ENCODE measurements at regions not wholly inside any gene's neighbourhood (a gene's known extent, or its start where the extent isn't known, plus 50 kb on each side); places are given as distances from the start of the nearest gene placed in this dataset.
"Not testable (repeated sequence)": the region's sequence is repeated elsewhere in the genome, so short reads cannot be mapped to it uniquely, and the experiment has no call there.

- no peak for DNase-seq (ENCODE audit: low read depth in 4 of 4, low spot score in 2 of 4)
These were observed 244.1 kb upstream of the IRF2BP2 start for GRCh38 chr1:234853906-234854644.

- DNase-seq (ENCODE audit: low read depth in 4 of 4, low spot score in 2 of 4): no peak
These were observed 242.7 kb upstream of the IRF2BP2 start for GRCh38 chr1:234852659-234853058.

GRCh38 chr1:234851450-234852438 lies 241.8 kb upstream of the IRF2BP2 start:
- DNase-seq (ENCODE audit: low read depth in 4 of 4, low spot score in 2 of 4): no peak

GRCh38 chr1:234849832-234850231 lies 239.9 kb upstream of the IRF2BP2 start:
- DNase-seq (ENCODE audit: low read depth in 4 of 4, low spot score in 2 of 4): no peak

GRCh38 chr1:234848972-234849649 lies 239.1 kb upstream of the IRF2BP2 start:
- no peak for DNase-seq (ENCODE audit: low read depth in 4 of 4, low spot score in 2 of 4)

GRCh38 chr1:234846813-234847212 lies 236.8 kb upstream of the IRF2BP2 start:
- not testable (repeated sequence) for DNase-seq (ENCODE audit: low read depth in 4 of 4, low spot score in 2 of 4)

GRCh38 chr1:234845836-234846235 lies 235.9 kb upstream of the IRF2BP2 start:
- no peak for DNase-seq (ENCODE audit: low read depth in 4 of 4, low spot score in 2 of 4)

- no peak for DNase-seq (ENCODE audit: low read depth in 4 of 4, low spot score in 2 of 4)
These were observed 235.2 kb upstream of the IRF2BP2 start for GRCh38 chr1:234845097-234845660.

- DNase-seq (ENCODE audit: low read depth in 4 of 4, low spot score in 2 of 4): no peak
These were observed 234.6 kb upstream of the IRF2BP2 start for GRCh38 chr1:234844479-234845031.

- DNase-seq (ENCODE audit: low read depth in 4 of 4, low spot score in 2 of 4): no peak
These were observed 234.0 kb upstream of the IRF2BP2 start for GRCh38 chr1:234843946-234844345.

- no peak for DNase-seq (ENCODE audit: low read depth in 4 of 4, low spot score in 2 of 4)
These were observed 233.0 kb upstream of the IRF2BP2 start for GRCh38 chr1:234842726-234843641.

- DNase-seq (ENCODE audit: low read depth in 4 of 4, low spot score in 2 of 4): no peak
These were observed 231.8 kb upstream of the IRF2BP2 start for GRCh38 chr1:234841710-234842231.

GRCh38 chr1:234841281-234841680 lies 231.3 kb upstream of the IRF2BP2 start:
- no peak for DNase-seq (ENCODE audit: low read depth in 4 of 4, low spot score in 2 of 4)

GRCh38 chr1:234840843-234841242 lies 230.9 kb upstream of the IRF2BP2 start:
- DNase-seq (ENCODE audit: low read depth in 4 of 4, low spot score in 2 of 4): no peak

- no peak for DNase-seq (ENCODE audit: low read depth in 4 of 4, low spot score in 2 of 4)
These were observed 230.3 kb upstream of the IRF2BP2 start for GRCh38 chr1:234840253-234840652.

GRCh38 chr1:234839663-234840062 lies 229.7 kb upstream of the IRF2BP2 start:
- DNase-seq (ENCODE audit: low read depth in 4 of 4, low spot score in 2 of 4): no peak

- DNase-seq (ENCODE audit: low read depth in 4 of 4, low spot score in 2 of 4): no peak
These were observed 228.8 kb upstream of the IRF2BP2 start for GRCh38 chr1:234838820-234839219.

GRCh38 chr1:234838182-234838581 lies 228.2 kb upstream of the IRF2BP2 start:
- no peak for DNase-seq (ENCODE audit: low read depth in 4 of 4, low spot score in 2 of 4)

- DNase-seq (ENCODE audit: low read depth in 4 of 4, low spot score in 2 of 4): no peak
These were observed 227.7 kb upstream of the IRF2BP2 start for GRCh38 chr1:234837713-234838112.

Data from left renal cortex interstitium (tissue), 4 donors.